GM12891 (cell line): ENCODE measurements at regions not wholly inside any gene's neighbourhood (a gene's known extent, or its start where the extent isn't known, plus 50 kb on each side); places are given as distances from the start of the nearest gene placed in this dataset.

Experiments
- POLR2A ChIP-seq: IDR thresholded peaks from 2 replicates; pipeline ENCODE4 v1.6.1; 2011; ENCODE audit warnings: low read depth, low read length, control low read depth
- POLR2AphosphoS5 ChIP-seq: IDR thresholded peaks from 2 replicates; pipeline ENCODE4 v1.6.1; 2011; ENCODE audit warnings: low read depth, low read length, control low read depth

- TF ChIP-seq POLR2A (no peak), POLR2AphosphoS5 (no peak)
Observed at GRCh38 chr14:104249706-104250105, 111.3 kb downstream of the KIF26A start.
